Kidney (tissue), 13 donors: ENCODE measurements at regions not wholly inside any gene's neighbourhood (a gene's known extent, or its start where the extent isn't known, plus 50 kb on each side); places are given as distances from the start of the nearest gene placed in this dataset.

ENCODE experiments used
- DNase-seq, 5 donors: peaks; one replicate each; pipeline ENCODE4 v3.0.0-alpha.2; 2013 to 2020
- FAIRE-seq: peaks from 2 replicates; lab custom pipeline; 2012; peaks lifted over from hg19 to GRCh38; lab: Jason Lieb, UNC
- H3K27ac ChIP-seq, 2 donors: one replicate each; pipeline ENCODE4 v1.7.0; 2013; ENCODE audit warnings: low read depth in 2 of 2, low read length in 2 of 2, inconsistent platforms in 1 of 2
- H3K27me3 ChIP-seq: one replicate; pipeline ENCODE4 v1.7.1; 2013; ENCODE audit warnings: low read length, inconsistent platforms; ENCODE audit not compliant: control insufficient read depth, insufficient read depth
- H3K36me3 ChIP-seq, 3 donors: one replicate each; pipeline versions ENCODE4 v1.7.0 to v1.7.1; 2013; ENCODE audit warnings: low read length in 3 of 3, control low read depth in 1 of 3, inconsistent platforms in 1 of 3; ENCODE audit not compliant: insufficient read depth in 3 of 3, control insufficient read depth in 2 of 3
- H3K4me1 ChIP-seq, 3 donors: one replicate each; pipeline versions ENCODE4 v1.7.0 to v1.7.1; 2013; ENCODE audit warnings: low read length in 3 of 3, inconsistent platforms in 1 of 3, low read depth in 1 of 3; ENCODE audit not compliant: control insufficient read depth in 2 of 3, insufficient read depth in 2 of 3
- H3K4me3 ChIP-seq, 3 donors: one replicate each; pipeline versions ENCODE4 v1.7.0 to v1.8.1; 2013; ENCODE audit warnings: low read length in 3 of 3, control low read depth in 1 of 3, inconsistent platforms in 1 of 3
- H3K9ac ChIP-seq, 3 donors: one replicate each; pipeline versions ENCODE4 v1.7.0 to v1.7.1; 2013; ENCODE audit warnings: low read length in 3 of 3, control low read depth in 1 of 3, inconsistent platforms in 1 of 3
- H3K9me3 ChIP-seq, 3 donors: one replicate each; pipeline versions ENCODE4 v1.7.0 to v1.7.1; 2013; ENCODE audit warnings: low read length in 3 of 3, control low read depth in 1 of 3, inconsistent platforms in 1 of 3; ENCODE audit not compliant: control insufficient read depth in 2 of 3, insufficient read depth in 1 of 3
- CTCF ChIP-seq: IDR thresholded peaks from 3 replicates; pipeline ENCODE4 v1.5.1; 2012; ENCODE audit warnings: mild to moderate bottlenecking, moderate library complexity, borderline replicate concordance; ENCODE audit not compliant: insufficient read depth; ENCODE audit errors: extremely low read depth
- intact Hi-C: fragments of 100-400 bp; cut with DNase I; formaldehyde crosslinking; loops from one replicate; pipeline ENCODE4 v1.11.1; 2022
- donor health status: control.
- donor health status: control.
- donor health status: control.
- donor health status: control.
- donor health status: control.
- donor health status: DM: yes; HTN: yes; CAD: no.
- donor health status: Normal renal cell carcinoma (clear cell type).

- H3K4me3 ChIP-seq = no peak overlapping the region
- DNase-seq (no peak), FAIRE-seq (no peak)
- TF ChIP-seq CTCF = no peak
- H3K36me3 ChIP-seq = no peaks in the 10 kb centered on the region
- H3K27ac ChIP-seq = no peak overlapping the region
- H3K9ac ChIP-seq = no peak overlapping the region
- no peaks in the 10 kb centered on the region for H3K4me1 ChIP-seq
- intact Hi-C loops = no loop called here
- no peaks in the 10 kb centered on the region for H3K9me3 ChIP-seq
- no peaks in the 10 kb centered on the region for H3K27me3 ChIP-seq
Observed at GRCh38 chr17:27218041-27218440, 75.9 kb upstream of the WSB1 start.

- TF ChIP-seq CTCF = no peak
- no peaks in the 10 kb centered on the region for H3K9me3 ChIP-seq
- H3K36me3 ChIP-seq = no peaks in the 10 kb centered on the region
- H3K4me1 ChIP-seq = no peaks in the 10 kb centered on the region
- no peak overlapping the region for H3K27ac ChIP-seq
- intact Hi-C loops = no loop called here
- DNase-seq = no peak
- H3K9ac ChIP-seq = no peak overlapping the region
- FAIRE-seq = no peak
- H3K4me3 ChIP-seq = no peak overlapping the region
- no peaks in the 10 kb centered on the region for H3K27me3 ChIP-seq
Observed at GRCh38 chr17:27218719-27219488, 75.0 kb upstream of the WSB1 start.

GRCh38 chr17:27222515-27222914 lies 71.4 kb upstream of the WSB1 start:
- TF ChIP-seq CTCF = no peak
- Histone ChIP-seq H3K27me3 (no peaks in the 10 kb centered on the region), H3K9ac (no peak overlapping the region), H3K27ac (no peak overlapping the region), H3K4me1 (no peaks in the 10 kb centered on the region), H3K9me3 (no peaks in the 10 kb centered on the region), H3K4me3 (no peak overlapping the region), H3K36me3 (no peaks in the 10 kb centered on the region)
- DNase-seq (no peak), FAIRE-seq (no peak)
- intact Hi-C loops = no loop called here
